ENCODE measurements at regions not wholly inside any gene's neighbourhood (a gene's known extent, or its start where the extent isn't known, plus 50 kb on each side); places are given as distances from the start of the nearest gene placed in this dataset.
"Not testable (repeated sequence)": the region's sequence is repeated elsewhere in the genome, so short reads cannot be mapped to it uniquely, and the experiment has no call there.

DNA sequence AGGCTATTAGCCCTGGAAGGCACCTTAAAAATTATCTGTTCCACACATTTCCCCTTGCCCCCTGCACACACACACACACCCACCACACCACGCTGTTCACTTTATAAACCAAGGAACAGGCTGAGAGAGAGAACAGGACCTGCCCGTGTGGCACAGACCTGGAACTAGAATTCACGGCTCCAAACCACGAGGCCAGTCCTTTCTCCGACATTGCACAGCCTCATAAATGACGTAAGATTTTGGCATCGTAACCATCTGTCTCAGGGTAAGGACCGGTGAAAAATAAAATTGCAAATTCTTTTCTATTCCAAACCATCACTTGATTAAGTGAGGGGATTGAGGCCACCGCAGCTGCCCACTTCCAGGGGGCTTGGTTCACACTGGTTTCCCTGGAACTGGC, 330.3 kb downstream of the BCOR start:
- no peak for DNase-seq (ENCODE audit: low read depth)

DNA sequence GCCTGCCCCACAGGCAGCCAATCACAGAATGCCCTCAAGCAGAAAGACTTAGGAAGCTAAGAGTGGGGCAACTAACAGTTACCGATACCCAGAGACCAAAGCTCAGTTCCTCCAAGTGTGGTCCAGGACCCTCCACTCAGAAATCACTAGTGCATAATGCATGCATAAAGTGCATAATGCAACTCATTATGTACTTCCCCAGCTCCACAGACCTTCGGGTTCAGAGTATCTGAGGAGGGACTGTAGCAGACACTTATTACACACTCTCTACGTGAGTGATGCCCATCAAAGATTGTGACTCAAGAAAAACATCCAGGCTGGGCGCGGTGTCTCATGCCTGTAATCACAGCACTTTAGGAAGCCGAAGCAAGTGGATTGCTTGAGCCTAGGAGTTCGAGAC, 328.0 kb downstream of the BCOR start:
- no peak for DNase-seq (ENCODE audit: low read depth)

DNA sequence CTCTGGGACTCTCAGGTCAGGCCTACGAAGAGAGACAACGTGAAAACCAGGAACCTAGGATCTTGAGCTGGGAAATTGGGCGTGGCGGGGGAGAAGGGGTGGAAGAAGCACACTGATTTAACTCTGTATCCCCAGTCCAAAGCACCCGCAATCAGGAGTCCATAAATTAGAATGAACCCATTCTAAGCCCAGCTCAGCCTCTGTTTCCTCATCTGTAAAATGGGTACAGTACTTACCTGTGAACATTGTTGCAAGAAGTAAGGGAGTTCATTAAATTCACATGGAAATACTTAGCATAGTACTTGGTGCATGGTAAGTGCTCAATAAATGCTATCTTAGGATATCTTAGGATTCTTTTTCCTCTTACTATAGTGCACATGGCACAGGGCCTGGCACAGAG, 326.7 kb downstream of the BCOR start:
- no peak for DNase-seq (ENCODE audit: low read depth)

- DNase-seq (ENCODE audit: low read depth), result peak; percentile 53
Observed at GRCh38 chrX:39772057-39772832, 325.5 kb downstream of the BCOR start.

DNA sequence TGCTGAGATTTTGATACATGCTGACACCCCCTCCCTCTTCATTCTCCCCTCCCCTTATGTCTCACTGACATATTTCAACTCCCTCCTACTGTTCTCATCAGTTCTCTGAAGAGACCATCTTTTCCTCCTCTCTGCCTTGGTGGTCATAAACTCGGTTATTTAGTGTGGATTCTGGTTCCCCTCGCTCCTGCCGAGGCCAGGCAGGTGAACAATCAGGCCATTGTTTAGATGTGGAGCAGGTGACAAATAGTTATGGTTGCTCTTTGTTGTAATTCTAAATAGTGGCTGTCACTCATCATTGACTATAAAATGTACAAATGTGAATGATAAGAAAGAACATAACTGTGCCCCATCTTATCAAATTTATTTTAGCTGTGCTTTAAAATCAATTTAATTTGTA, 324.6 kb downstream of the BCOR start:
- DNase-seq (ENCODE audit: low read depth), result no peak

DNA sequence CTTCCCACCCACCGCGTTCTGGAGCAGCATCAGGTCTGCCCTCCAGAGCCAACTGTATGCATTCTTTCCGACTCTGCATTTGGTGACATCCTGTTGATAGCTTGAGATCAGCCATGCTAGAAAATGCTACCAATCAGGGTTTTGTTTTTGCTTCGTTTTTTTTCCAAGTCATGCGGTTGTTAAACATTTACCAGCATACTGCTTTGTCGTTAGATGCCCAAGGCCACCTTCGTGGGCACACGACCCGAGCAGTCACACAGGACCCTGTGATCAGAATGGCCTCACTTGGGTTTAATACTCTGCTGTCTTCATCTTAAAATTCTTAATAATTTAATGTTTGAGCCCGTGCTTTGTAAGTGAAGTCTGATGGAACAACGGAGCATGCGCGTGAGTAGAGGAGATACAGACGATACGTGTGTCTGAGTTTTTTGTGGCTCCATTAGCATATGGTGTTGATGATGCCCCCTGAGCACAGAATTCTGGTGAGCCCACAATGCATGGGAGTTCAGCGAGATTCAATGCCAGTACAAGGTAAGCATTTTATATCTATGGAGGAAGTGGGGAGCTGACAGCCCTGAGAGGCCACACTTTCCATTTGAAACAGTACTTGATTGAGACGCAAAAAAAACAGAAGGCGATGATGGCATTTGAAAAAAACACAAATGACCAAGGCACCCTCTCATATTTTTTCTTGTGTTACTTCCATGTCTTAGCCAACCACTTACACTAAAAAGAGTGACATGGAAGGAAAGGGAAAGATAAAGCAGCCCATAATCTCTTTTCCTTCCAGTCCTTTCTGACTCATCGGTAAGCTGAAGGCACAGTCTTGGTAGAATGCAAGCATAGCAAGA, 323.6 kb downstream of the BCOR start:
- no peak for DNase-seq (ENCODE audit: low read depth)

DNA sequence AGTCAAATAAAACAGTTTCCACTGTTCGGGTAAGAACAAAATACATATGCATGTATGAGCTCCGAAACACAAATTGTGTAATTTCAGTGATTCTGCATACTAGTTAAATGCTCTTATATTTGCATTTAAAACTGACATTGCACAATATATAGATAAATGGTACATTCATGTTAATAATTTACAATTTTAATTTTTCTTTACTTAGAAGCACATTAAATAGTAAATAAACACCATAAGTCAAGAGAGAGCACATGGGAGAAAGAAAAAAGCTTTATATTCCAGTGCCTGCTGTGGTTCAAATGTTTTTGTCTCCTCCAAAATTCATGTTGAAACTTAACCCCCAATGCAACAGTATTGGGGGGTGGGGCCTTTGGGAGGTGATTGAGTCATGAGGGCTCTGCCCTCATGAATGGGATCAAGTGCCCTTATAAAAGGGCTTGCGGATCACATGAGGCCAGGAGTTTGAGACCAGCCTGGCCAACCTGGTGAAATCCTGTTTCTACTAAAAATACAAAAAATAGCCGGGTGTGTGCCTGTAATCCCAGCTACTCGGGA, 322.9 kb downstream of the BCOR start:
- DNase-seq (ENCODE audit: low read depth), result no peak

GRCh38 chrX:39777623-39778025, 320.1 kb downstream of the BCOR start:
- peak; percentile 8 for DNase-seq (ENCODE audit: low read depth)

DNA sequence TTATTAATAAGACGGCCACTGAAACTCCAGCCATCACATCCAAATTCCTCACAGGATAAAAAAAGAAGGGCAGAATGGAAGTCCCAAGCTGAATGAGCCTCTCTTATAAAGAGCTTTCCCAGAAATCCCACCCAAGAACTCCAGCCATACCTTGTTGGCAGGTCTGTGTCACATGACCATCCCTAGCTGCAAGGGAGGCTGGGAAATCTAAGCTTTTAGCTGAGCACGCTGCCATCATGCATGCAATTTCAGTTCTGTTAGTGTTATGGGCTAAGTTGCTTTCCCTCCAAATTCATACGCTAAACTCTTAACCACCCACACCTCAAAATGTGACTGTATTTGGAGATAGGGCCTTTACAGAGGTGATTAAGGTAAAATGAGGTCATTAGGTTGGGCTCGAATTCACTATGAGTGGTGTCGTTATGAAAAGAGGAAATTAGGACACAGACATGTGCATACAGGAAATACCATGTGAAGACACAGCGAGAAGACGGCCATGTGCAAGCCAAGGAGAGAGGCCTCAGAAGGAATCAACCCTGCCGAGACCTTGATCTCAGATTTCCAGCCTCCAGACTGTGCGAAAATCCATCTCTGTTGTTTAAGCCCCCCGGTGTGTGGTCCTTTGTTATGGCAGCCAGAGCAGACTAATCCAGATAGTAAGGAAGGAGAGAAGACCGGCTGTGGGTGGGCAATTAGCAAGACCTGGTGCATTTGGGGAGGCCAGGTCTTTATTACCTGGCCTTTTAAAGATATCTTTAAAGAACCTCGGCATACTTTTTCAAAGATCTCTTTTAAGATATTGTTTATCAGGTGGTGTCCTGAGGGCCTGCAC, 317.6 kb downstream of the BCOR start:
- DNase-seq (ENCODE audit: low read depth), result no peak

DNA sequence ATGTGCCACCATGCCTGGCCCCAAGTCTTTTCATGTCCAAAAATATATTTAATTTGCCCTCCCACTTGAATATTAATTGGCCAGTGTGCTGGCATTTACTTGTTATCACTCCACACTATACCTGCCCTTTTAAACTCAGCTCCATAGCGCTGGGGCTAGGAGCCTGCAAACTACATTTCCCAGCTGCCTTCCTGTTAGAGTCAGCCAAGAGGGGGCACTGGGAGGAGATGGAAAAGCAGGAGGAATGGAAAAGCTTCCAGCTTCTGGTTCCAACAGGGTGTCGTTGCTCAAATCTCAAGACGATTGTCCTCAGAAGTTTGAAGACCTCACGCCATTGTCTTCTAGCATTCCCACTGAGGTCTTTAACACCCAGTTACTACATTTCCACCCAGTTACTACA, 315.5 kb downstream of the BCOR start:
- no peak for DNase-seq (ENCODE audit: low read depth)

- no peak for DNase-seq (ENCODE audit: low read depth)
Observed at GRCh38 chrX:39787999-39788398, 309.8 kb downstream of the BCOR start.

- no peak for DNase-seq (ENCODE audit: low read depth)
Observed at GRCh38 chrX:39788521-39788920, 309.2 kb downstream of the BCOR start.

GRCh38 chrX:39791691-39792090, 306.1 kb downstream of the BCOR start:
- no peak for DNase-seq (ENCODE audit: low read depth)

DNA sequence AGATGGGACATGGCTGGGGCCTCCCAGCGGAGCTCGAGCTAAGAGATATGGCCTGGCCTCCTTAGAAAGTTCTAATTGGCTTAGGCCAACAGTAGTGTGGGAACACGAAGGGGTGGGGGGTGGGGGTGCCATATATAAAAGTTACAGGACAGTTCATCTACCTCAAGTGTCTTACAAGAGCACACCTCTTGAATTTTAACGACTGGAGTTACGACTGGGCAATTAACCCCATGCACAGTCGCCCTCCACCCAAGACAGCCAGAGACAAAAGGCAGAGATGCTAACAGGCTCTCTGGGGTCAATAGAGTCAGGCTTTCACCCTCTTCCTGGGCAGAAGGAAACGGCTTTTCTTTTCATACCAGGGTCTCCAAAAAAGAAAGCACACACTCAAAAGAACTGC, 302.2 kb downstream of the BCOR start:
- DNase-seq (ENCODE audit: low read depth), result no peak

DNA sequence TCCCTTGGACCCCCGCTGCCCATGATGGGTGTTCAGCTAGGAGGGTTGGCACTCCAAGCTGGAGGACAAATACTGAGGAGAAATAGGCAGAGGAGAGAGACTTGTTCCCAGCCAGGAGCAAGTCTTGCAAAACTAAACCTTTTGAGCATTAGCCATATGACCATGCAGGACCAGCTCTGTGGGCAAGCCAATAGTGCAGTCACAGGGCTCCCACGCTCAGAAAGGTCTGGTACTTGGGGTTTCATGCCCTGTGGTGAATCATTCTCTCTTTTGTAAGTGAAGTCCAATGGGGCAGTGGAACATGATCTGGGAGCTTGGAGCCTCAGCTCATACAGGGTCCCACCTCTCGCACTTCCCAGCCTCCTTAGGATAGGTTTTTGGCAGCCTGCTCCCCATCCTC, 300.9 kb downstream of the BCOR start:
- DNase-seq (ENCODE audit: low read depth), result no peak

- not testable (repeated sequence) for DNase-seq (ENCODE audit: low read depth)
Observed at GRCh38 chrX:39798488-39798887, 299.3 kb downstream of the BCOR start.

GRCh38 chrX:39802354-39802753, 295.4 kb downstream of the BCOR start:
- no peak for DNase-seq (ENCODE audit: low read depth)

DNA sequence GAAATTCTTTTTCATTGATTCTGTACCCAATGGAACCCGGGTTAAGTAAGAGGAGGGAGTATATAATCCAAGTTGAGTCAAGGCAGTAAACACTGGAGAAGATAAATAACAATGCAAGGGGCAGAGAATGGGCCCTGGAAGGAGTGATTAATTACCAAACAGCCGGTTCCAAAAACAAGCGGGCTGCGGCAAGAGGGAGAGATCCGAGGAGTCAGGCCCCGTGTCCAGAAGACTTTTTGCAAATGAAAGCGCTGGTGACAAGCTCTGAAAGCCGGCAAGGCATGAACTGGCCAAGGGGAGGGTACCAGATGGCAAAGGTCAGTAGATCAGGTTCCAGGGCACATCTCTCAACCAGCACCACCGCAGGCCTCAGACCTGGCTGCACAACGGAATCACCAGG, 294.9 kb downstream of the BCOR start:
- no peak for DNase-seq (ENCODE audit: low read depth)

GRCh38 chrX:39805022-39805421, 292.7 kb downstream of the BCOR start:
- DNase-seq (ENCODE audit: low read depth), result no peak

DNA sequence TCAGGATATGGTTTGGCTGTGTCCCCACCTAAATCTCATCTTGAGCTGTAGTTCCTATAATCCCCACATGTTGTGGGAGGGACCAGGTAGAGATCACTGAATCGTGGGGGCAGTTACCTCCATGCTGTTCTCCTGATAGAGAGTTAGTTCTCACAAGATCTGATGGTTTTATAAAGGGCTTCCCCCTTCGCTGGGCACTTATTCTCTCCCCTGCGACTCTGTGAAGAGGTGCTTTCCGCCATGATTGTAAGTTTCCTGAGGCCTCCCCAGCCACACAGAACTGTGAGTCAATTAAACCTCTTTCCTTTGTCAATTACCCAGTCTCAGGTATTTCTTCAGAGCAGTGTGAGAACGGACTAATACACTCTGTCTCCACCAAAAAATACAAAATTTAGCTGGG, 291.9 kb downstream of the BCOR start:
- DNase-seq (ENCODE audit: low read depth), result no peak

DNA sequence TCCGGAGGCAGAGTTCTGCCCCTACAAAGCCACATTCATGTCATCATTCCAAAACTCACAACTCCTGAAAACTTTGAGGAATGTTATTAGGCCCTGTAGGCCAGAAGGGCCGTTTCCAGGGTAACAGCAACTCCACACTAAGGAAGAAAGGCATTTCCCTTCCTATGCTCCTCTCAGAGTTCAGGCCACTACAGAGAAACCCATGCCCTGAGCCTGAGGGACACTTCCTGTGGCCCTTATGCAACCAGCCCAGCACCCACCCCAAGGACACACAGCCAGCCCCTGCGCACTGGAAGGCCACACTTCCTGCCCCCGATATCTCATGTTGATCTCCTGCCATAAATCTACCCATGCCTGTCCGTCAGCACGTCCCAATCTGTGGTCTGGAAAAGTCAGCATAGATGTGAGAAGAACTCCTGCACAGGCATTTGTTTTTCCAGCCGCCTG, 289.3 kb downstream of the BCOR start:
- no peak for DNase-seq (ENCODE audit: low read depth)

GRCh38 chrX:39809331-39809730, 288.4 kb downstream of the BCOR start:
- DNase-seq (ENCODE audit: low read depth), result no peak
